Vagina (tissue), 2 donors: ENCODE measurements at regions not wholly inside any gene's neighbourhood (a gene's known extent, or its start where the extent isn't known, plus 50 kb on each side); places are given as distances from the start of the nearest gene placed in this dataset.
"Not testable (repeated sequence)": the region's sequence is repeated elsewhere in the genome, so short reads cannot be mapped to it uniquely, and the experiment has no call there.

Experiments
- CTCF ChIP-seq, 3 experiments: fragments of 450-650 bp in 2 of 3; fragments of 200-600 bp in 1 of 3; sonication (generic) in 1 of 3; IDR thresholded peaks; one replicate each; pipeline ENCODE4 v1.5.1; 2017 to 2019; ENCODE audit warnings: antibody characterized with exemption in 3 of 3, mild to moderate bottlenecking in 2 of 3, moderate library complexity in 2 of 3
- POLR2A ChIP-seq, 2 donors: fragments of 450-650 bp; IDR thresholded peaks; one replicate each; pipeline ENCODE4 v1.6.1; 2017; ENCODE audit warnings: antibody characterized with exemption in 2 of 2, mild to moderate bottlenecking in 2 of 2, moderate library complexity in 2 of 2

GRCh38 chr13:80490491-80490943 lies 149.6 kb upstream of the SPRY2 start:
- TF ChIP-seq POLR2A, CTCF (IDR thresholded peaks at IDR 0.05): not testable (repeated sequence)
